Lower leg skin (tissue), 3 donors: ENCODE measurements at regions not wholly inside any gene's neighbourhood (a gene's known extent, or its start where the extent isn't known, plus 50 kb on each side); places are given as distances from the start of the nearest gene placed in this dataset.

Experiments
- POLR2A ChIP-seq, 2 donors: fragments of 450-650 bp; IDR thresholded peaks; one replicate each; pipeline ENCODE4 v1.6.1; 2016 to 2017; ENCODE audit warnings: antibody characterized with exemption in 2 of 2, mild to moderate bottlenecking in 1 of 2, moderate library complexity in 1 of 2
- TF ChIP-seq, protein P1 (sequence below), 3 donors: fragments of 450-650 bp; IDR thresholded peaks; one replicate each; pipeline ENCODE4 v1.5.1; 2016; ENCODE audit warnings: antibody characterized with exemption in 3 of 3, mild to moderate bottlenecking in 3 of 3, moderate library complexity in 2 of 3

DNA sequence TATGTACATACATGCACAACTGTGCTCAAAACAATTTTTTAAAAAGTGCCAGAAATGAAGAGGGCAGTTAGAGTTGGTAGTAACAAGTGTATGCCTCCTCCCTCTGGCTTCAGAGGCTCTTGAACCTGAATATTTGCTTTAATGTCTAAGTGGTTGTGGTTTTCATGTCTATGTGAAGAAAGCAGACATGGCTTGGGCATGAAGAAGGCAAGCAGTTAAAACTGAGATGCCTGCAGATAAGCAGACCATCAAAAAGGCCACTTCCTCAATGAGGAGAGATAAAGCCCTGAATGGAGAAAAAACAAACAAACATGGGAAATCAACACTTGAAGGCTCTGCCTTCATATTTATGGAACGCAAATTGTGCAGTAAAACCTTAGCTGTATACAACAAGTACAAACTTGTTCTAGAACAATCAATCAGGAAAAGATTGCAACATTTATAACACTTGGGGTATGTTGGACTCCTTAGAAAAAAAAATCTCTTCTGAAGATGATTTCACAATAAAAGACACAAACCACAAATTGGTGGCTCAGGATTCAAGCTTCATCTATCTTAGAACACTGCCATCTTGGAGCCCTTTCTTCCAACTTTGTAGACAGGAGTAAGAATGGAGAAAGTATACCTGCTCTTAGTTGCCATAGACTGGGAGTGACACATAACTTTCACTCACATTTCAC is 52.7 kb upstream of the PLA2G4A start:
- TF ChIP-seq, protein P1, sequence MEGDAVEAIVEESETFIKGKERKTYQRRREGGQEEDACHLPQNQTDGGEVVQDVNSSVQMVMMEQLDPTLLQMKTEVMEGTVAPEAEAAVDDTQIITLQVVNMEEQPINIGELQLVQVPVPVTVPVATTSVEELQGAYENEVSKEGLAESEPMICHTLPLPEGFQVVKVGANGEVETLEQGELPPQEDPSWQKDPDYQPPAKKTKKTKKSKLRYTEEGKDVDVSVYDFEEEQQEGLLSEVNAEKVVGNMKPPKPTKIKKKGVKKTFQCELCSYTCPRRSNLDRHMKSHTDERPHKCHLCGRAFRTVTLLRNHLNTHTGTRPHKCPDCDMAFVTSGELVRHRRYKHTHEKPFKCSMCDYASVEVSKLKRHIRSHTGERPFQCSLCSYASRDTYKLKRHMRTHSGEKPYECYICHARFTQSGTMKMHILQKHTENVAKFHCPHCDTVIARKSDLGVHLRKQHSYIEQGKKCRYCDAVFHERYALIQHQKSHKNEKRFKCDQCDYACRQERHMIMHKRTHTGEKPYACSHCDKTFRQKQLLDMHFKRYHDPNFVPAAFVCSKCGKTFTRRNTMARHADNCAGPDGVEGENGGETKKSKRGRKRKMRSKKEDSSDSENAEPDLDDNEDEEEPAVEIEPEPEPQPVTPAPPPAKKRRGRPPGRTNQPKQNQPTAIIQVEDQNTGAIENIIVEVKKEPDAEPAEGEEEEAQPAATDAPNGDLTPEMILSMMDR (IDR thresholded peaks at IDR 0.05): no peak
- no peak for TF ChIP-seq POLR2A (IDR thresholded peaks at IDR 0.05)
